Lower leg skin (tissue), 3 donors: ENCODE measurements at regions not wholly inside any gene's neighbourhood (a gene's known extent, or its start where the extent isn't known, plus 50 kb on each side); places are given as distances from the start of the nearest gene placed in this dataset.

ENCODE experiments used
- POLR2A ChIP-seq, 2 donors: fragments of 450-650 bp; IDR thresholded peaks; one replicate each; pipeline ENCODE4 v1.6.1; 2016 to 2017; ENCODE audit warnings: antibody characterized with exemption in 2 of 2, mild to moderate bottlenecking in 1 of 2, moderate library complexity in 1 of 2
- TF ChIP-seq, protein P1 (sequence below), 3 donors: fragments of 450-650 bp; IDR thresholded peaks; one replicate each; pipeline ENCODE4 v1.5.1; 2016; ENCODE audit warnings: antibody characterized with exemption in 3 of 3, mild to moderate bottlenecking in 3 of 3, moderate library complexity in 2 of 3

DNA sequence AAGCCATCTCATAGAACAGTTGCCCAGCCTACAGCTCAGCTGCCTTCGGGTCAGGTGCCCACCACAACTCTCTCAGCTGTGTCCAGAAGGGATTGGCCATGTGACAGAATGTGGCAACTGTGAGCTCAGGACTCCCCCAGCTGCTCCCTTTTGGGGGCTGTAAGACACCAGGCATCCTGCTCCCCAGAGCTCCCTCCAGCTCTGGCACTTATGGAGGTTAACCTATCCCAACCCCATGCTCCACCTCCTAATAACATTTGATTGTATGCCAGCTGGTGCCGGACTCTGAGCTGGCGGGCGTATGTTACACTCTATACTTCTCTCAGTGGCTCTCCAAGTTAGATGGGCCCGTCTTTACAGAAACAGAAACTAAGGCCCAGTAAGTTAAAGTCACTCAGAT, 222.8 kb downstream of the FAM43A start:
- TF ChIP-seq, protein P1, sequence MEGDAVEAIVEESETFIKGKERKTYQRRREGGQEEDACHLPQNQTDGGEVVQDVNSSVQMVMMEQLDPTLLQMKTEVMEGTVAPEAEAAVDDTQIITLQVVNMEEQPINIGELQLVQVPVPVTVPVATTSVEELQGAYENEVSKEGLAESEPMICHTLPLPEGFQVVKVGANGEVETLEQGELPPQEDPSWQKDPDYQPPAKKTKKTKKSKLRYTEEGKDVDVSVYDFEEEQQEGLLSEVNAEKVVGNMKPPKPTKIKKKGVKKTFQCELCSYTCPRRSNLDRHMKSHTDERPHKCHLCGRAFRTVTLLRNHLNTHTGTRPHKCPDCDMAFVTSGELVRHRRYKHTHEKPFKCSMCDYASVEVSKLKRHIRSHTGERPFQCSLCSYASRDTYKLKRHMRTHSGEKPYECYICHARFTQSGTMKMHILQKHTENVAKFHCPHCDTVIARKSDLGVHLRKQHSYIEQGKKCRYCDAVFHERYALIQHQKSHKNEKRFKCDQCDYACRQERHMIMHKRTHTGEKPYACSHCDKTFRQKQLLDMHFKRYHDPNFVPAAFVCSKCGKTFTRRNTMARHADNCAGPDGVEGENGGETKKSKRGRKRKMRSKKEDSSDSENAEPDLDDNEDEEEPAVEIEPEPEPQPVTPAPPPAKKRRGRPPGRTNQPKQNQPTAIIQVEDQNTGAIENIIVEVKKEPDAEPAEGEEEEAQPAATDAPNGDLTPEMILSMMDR (IDR thresholded peaks at IDR 0.05), result no peak
- no peak for TF ChIP-seq POLR2A (IDR thresholded peaks at IDR 0.05)
